ENCODE measurements at regions not wholly inside any gene's neighbourhood (a gene's known extent, or its start where the extent isn't known, plus 50 kb on each side); places are given as distances from the start of the nearest gene placed in this dataset.

- H3K9me3 ChIP-seq (ENCODE audit: control insufficient read depth, insufficient read depth, low read length): no peaks in the 10 kb centered on the region
- H3K27me3 ChIP-seq (ENCODE audit: control insufficient read depth, insufficient read depth, low read length): no peaks in the 10 kb centered on the region
These were observed 1533.0 kb upstream of the TENM4 start for GRCh38 chr11:80973786-80974185.

More at GRCh38 chr11:80973786-80974185, 1533.0 kb upstream of the TENM4 start:
- Histone ChIP-seq H3K18ac (ENCODE audit: low read depth, low read length) (no peak overlapping the region), H3K9me1 (ENCODE audit: insufficient read depth, low read length) (no peaks in the 10 kb centered on the region), H3K4me3 (ENCODE audit: insufficient read depth, low read depth, low read length) (no peak overlapping the region), H2AK9ac (replicated peaks; ENCODE audit: low read depth, low read length, poor library complexity) (no peak overlapping the region), H4K20me1 (ENCODE audit: insufficient read depth, low read length) (no peaks in the 10 kb centered on the region), H3K79me1 (ENCODE audit: low read depth in 1 of 2, low read length in 2 of 2) (no peaks in the 10 kb centered on the region), H2BK120ac (ENCODE audit: low read depth, low read length) (no peak overlapping the region), H3K4me1 (ENCODE audit: control insufficient read depth, insufficient read depth, low read length) (no peaks in the 10 kb centered on the region), H3K36me3 (ENCODE audit: control insufficient read depth, insufficient read depth, low read length) (no peaks in the 10 kb centered on the region), H2BK5ac (ENCODE audit: low read depth, low read length, poor library complexity, severe bottlenecking) (no peak overlapping the region), H2AFZ (replicated peaks; ENCODE audit: low read length, poor library complexity) (no peak overlapping the region), H3K4ac (ENCODE audit: low read depth, low read length) (no peak overlapping the region), H4K8ac (ENCODE audit: low read depth in 2 of 2, low read length in 2 of 2) (no peak overlapping the region), H3K23ac (ENCODE audit: low read depth, low read length) (no peak overlapping the region), H4K91ac (ENCODE audit: insufficient read depth, low read depth, low read length) (no peak overlapping the region), H3K27ac (ENCODE audit: insufficient read depth, low read length) (no peak overlapping the region), H4K5ac (ENCODE audit: low read depth, low read length) (no peak overlapping the region), H3K14ac (replicated peaks; ENCODE audit: low read depth, low read length) (no peak overlapping the region), H2BK15ac (ENCODE audit: low read depth, low read length) (no peak overlapping the region), H2AK5ac (ENCODE audit: low read depth, low read length) (no peak overlapping the region), H3K9ac (ENCODE audit: low read depth, low read length) (no peak overlapping the region), H2BK20ac (ENCODE audit: low read depth, low read length) (no peak overlapping the region), H3K4me2 (ENCODE audit: low read depth, low read length) (no peak overlapping the region), H3K56ac (ENCODE audit: extremely low read depth, insufficient read depth, low read length) (no peak overlapping the region)
- dilution Hi-C loops (cut with HindIII; ENCODE audit: low sequenced_read_pairs, unreplicated experiment): no loop called here
- TF ChIP-seq NFE2L2 (IDR thresholded peaks at IDR 0.05; ENCODE audit: low read depth, low read length) (no peak), MXI1 (IDR thresholded peaks at IDR 0.05; ENCODE audit: borderline replicate concordance, low read depth, low read length) (no peak), POLR2A (IDR thresholded peaks at IDR 0.05; ENCODE audit: low read depth, low read length) (no peak), CHD1 (IDR thresholded peaks at IDR 0.05; ENCODE audit: low read depth, low read length) (no peak), ELK1 (IDR thresholded peaks at IDR 0.05; ENCODE audit: borderline replicate concordance, low read depth, low read length) (no peak), RAD21 (IDR thresholded peaks at IDR 0.05; ENCODE audit: low read length) (no peak), MAFK (IDR thresholded peaks at IDR 0.05; ENCODE audit: low read depth, low read length) (no peak), FOS (IDR thresholded peaks at IDR 0.05; ENCODE audit: low read depth, low read length) (no peak), RFX5 (IDR thresholded peaks at IDR 0.05; ENCODE audit: low read depth, low read length) (no peak), SMC3 (IDR thresholded peaks at IDR 0.05; ENCODE audit: low read depth, low read length) (no peak), MAZ (IDR thresholded peaks at IDR 0.05; ENCODE audit: borderline replicate concordance, low read depth, low read length) (no peak), CEBPB (IDR thresholded peaks at IDR 0.05; ENCODE audit: low read depth, low read length) (no peak)
- DNase-seq (no peak), ATAC-seq (ENCODE audit: low read depth) (no peak)
- CTCF ChIA-PET: no interaction called here
- no CpG with 5 or more reads among the region's 2 CpGs for WGBS, 2 experiments (ENCODE audit: extremely low coverage in 2 of 2, insufficient read length in 1 of 2)
- POLR2A ChIA-PET (ENCODE audit: unreplicated experiment): no interaction called here
- no TSS peak for BruUV-seq (replicated peaks)
- in situ Hi-C loops (cut with MboI; ENCODE audit: low sequenced_read_pairs): no loop called here
- intact Hi-C loops (cut with micrococcal nuclease): no loop called here
